ENCODE measurements at regions not wholly inside any gene's neighbourhood (a gene's known extent, or its start where the extent isn't known, plus 50 kb on each side); places are given as distances from the start of the nearest gene placed in this dataset.

DNA sequence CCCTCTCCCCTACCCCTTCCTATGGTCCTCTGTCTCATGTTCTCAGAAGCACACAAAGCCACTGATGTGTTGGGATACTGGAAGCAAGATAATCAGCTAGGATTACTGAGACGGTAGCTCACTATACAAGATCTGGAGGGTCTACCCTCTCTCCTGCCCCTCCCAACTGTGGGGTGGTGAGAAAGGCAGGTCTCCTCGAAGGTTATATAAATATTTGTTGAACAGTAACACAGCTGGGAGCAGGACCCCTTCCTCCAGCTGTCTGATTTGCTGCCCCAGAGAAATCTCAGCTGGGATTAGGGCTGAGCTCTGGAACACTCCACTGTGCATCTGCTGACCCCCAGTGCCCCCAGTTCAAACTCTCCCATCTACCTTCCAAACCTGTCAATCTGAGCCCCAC, 94.2 kb upstream of the IPO9 start:
- no peaks in the 10 kb centered on the region for H3K36me3 ChIP-seq (replicated peaks in 1 of 2; ENCODE audit: control insufficient read depth in 1 of 2, insufficient read depth in 2 of 2, low read length in 2 of 2)
- H3K79me2 ChIP-seq (ENCODE audit: insufficient read depth, low read length): no peaks in the 10 kb centered on the region
- H3K4me3 ChIP-seq (replicated peaks in 1 of 3; ENCODE audit: low read depth in 2 of 3, low read length in 3 of 3): no peak overlapping the region
- H3K4me2 ChIP-seq (replicated peaks; ENCODE audit: extremely low read depth, low read length, poor library complexity, severe bottlenecking): no peak overlapping the region
- H3K4me1 ChIP-seq (ENCODE audit: control insufficient read depth in 1 of 2, insufficient read depth in 2 of 2, low read length in 2 of 2): peaks cover 6 to 17% of the 10 kb centered on the region in 2 donors
- Mint-ChIP-seq H3K36me3 (no peaks in the 10 kb centered on the region), H3K4me3 (no peak overlapping the region), H3K4me1 (peaks cover 29% of the 10 kb centered on the region), H3K27me3 (ENCODE audit: low read depth in 3 of 3) (peaks cover 14 to 18% (median 14%) of the 10 kb centered on the region in 3 donors), H3K9me3 (no peaks in the 10 kb centered on the region), H3K27ac (no peak overlapping the region)
- TF ChIP-seq CTCF (IDR thresholded peaks at IDR 0.05): no peak
- peaks cover 0 to 10% of the 10 kb centered on the region in 2 donors for H3K27me3 ChIP-seq (ENCODE audit: control insufficient read depth in 2 of 2, insufficient read depth in 2 of 2, low read length in 2 of 2)
- no peak for DNase-seq
- intact Hi-C loops (cut with micrococcal nuclease): no loop called here
- no peaks in the 10 kb centered on the region for H3K9me3 ChIP-seq (replicated peaks in 1 of 2; ENCODE audit: control insufficient read depth in 1 of 2, insufficient read depth in 1 of 2, low read length in 2 of 2)
- H3K27ac ChIP-seq (ENCODE audit: low read depth in 1 of 2, low read length in 2 of 2): no peak overlapping the region
- no CpG with 5 or more reads among the region's 2 CpGs for WGBS (ENCODE audit: insufficient coverage)
- H3K9ac ChIP-seq (ENCODE audit: insufficient read depth, low read length, poor library complexity, severe bottlenecking): no peak overlapping the region
- H2AFZ ChIP-seq (ENCODE audit: insufficient read depth, low read depth, low read length, poor library complexity, severe bottlenecking): no peak overlapping the region
- H4K20me1 ChIP-seq (ENCODE audit: insufficient read depth, low read length): no peaks in the 10 kb centered on the region

- Histone ChIP-seq H3K27me3 (ENCODE audit: control insufficient read depth in 2 of 2, insufficient read depth in 2 of 2, low read length in 2 of 2) (peaks cover 0 to 15% of the 10 kb centered on the region in 2 donors), H3K9me3 (replicated peaks in 1 of 2; ENCODE audit: control insufficient read depth in 1 of 2, insufficient read depth in 1 of 2, low read length in 2 of 2) (no peaks in the 10 kb centered on the region), H3K9ac (ENCODE audit: insufficient read depth, low read length, poor library complexity, severe bottlenecking) (no peak overlapping the region), H3K4me3 (replicated peaks in 1 of 3; ENCODE audit: low read depth in 2 of 3, low read length in 3 of 3) (no peak overlapping the region), H3K79me2 (ENCODE audit: insufficient read depth, low read length) (no peaks in the 10 kb centered on the region), H2AFZ (ENCODE audit: insufficient read depth, low read depth, low read length, poor library complexity, severe bottlenecking) (no peak overlapping the region), H4K20me1 (ENCODE audit: insufficient read depth, low read length) (no peaks in the 10 kb centered on the region), H3K4me1 (ENCODE audit: control insufficient read depth in 1 of 2, insufficient read depth in 2 of 2, low read length in 2 of 2) (peaks cover 20 to 33% of the 10 kb centered on the region in 2 donors), H3K36me3 (replicated peaks in 1 of 2; ENCODE audit: control insufficient read depth in 1 of 2, insufficient read depth in 2 of 2, low read length in 2 of 2) (no peaks in the 10 kb centered on the region), H3K27ac (ENCODE audit: low read depth in 1 of 2, low read length in 2 of 2) (no peak overlapping the region), H3K4me2 (replicated peaks; ENCODE audit: extremely low read depth, low read length, poor library complexity, severe bottlenecking) (no peak overlapping the region)
- 64% methylated on average over 6 of the region's 6 CpGs for WGBS (ENCODE audit: insufficient coverage)
- intact Hi-C loops (cut with micrococcal nuclease): no loop called here
- peaks cover 44% of the 10 kb centered on the region for H3K4me1 Mint-ChIP-seq
- H3K27me3 Mint-ChIP-seq (ENCODE audit: low read depth in 3 of 3): peaks cover 17 to 22% (median 21%) of the 10 kb centered on the region in 3 donors
- no peak for TF ChIP-seq CTCF (IDR thresholded peaks at IDR 0.05)
- peaks cover 0 to 4% of the 10 kb centered on the region in 2 donors for H3K36me3 Mint-ChIP-seq
- no peaks in the 10 kb centered on the region for H3K9me3 Mint-ChIP-seq
- no peak overlapping the region for H3K4me3 Mint-ChIP-seq
- H3K27ac Mint-ChIP-seq: peak overlapping the region in 2 of 7 donors; percentile 4 to 70
- no peak for DNase-seq
Measured at GRCh38 chr1:201736707-201737320, 92.1 kb upstream of the IPO9 start.

All from CD14-positive monocyte (primary cell).